Natural killer cell (primary cell): ENCODE measurements at regions not wholly inside any gene's neighbourhood (a gene's known extent, or its start where the extent isn't known, plus 50 kb on each side); places are given as distances from the start of the nearest gene placed in this dataset.

ENCODE experiments used
- ATAC-seq, 3 donors: fragments of 150-1000 bp in 2 of 3; fragments of 200-7000 bp in 1 of 3; cut with Tn5 transposase; 1 replicate in 1 of 3; 2 replicates in 2 of 3; pipeline ENCODE4 v1.10.0; 2021; ENCODE audit warnings: mild to moderate bottlenecking in 2 of 3, moderate library complexity in 2 of 3
- DNase-seq, 2 donors: peaks; one replicate each; pipeline versions ENCODE4 v3.0.0 to v3.0.0-alpha.2; 2013 to 2021; ENCODE audit warnings: mixed read lengths in 1 of 2
- H3K27ac ChIP-seq: one replicate; pipeline ENCODE4 v1.5.1; 2013; ENCODE audit warnings: mild to moderate bottlenecking, low read length
- H3K27me3 ChIP-seq: one replicate; pipeline ENCODE4 v1.6.1; 2013; ENCODE audit warnings: low read length; ENCODE audit not compliant: control insufficient read depth, insufficient read depth
- H3K36me3 ChIP-seq: one replicate; pipeline ENCODE4 v1.6.1; 2013; ENCODE audit warnings: low read length; ENCODE audit not compliant: control insufficient read depth, insufficient read depth
- H3K4me1 ChIP-seq: one replicate; pipeline ENCODE4 v1.6.1; 2013; ENCODE audit warnings: low read length; ENCODE audit not compliant: control insufficient read depth, insufficient read depth
- H3K4me3 ChIP-seq: one replicate; pipeline ENCODE4 v1.5.1; 2013; ENCODE audit warnings: low read length
- H3K9me3 ChIP-seq: one replicate; pipeline ENCODE4 v1.6.1; 2013; ENCODE audit warnings: low read length; ENCODE audit not compliant: control insufficient read depth, insufficient read depth
- H3K27ac Mint-ChIP-seq, 2 donors: one replicate each; pipeline ENCODE4 v1.8.0; 2022; ENCODE audit warnings: mild to moderate bottlenecking in 2 of 2, mixed read lengths in 2 of 2, moderate library complexity in 1 of 2
- H3K27me3 Mint-ChIP-seq, 2 donors: one replicate each; pipeline ENCODE4 v1.8.0; 2022; ENCODE audit warnings: low read depth in 2 of 2, mixed read lengths in 2 of 2
- H3K36me3 Mint-ChIP-seq: one replicate; pipeline ENCODE4 v1.8.0; 2022; ENCODE audit warnings: mixed read lengths
- H3K4me1 Mint-ChIP-seq, 2 donors: one replicate each; pipeline ENCODE4 v1.8.0; 2022; ENCODE audit warnings: mixed read lengths in 2 of 2
- H3K4me3 Mint-ChIP-seq: one replicate; pipeline ENCODE4 v1.8.0; 2022; ENCODE audit warnings: mild to moderate bottlenecking, moderate library complexity, mixed read lengths
- H3K9me3 Mint-ChIP-seq, 2 donors: one replicate each; pipeline ENCODE4 v1.8.0; 2022; ENCODE audit warnings: mixed read lengths in 2 of 2
- CTCF ChIP-seq: fragments of 200-600 bp; IDR thresholded peaks from one replicate; pipeline ENCODE4 v1.8.0; 2022; ENCODE audit warnings: antibody characterized with exemption
- WGBS: methylation state at CpG from one replicate; pipeline ENCODE4 v1.1.7; 2013; ENCODE audit warnings: missing lambda C conversion rate; ENCODE audit not compliant: insufficient coverage; 5-methylcytosine and 5-hydroxymethylcytosine counted together
- intact Hi-C: fragments of 100-400 bp; cut with micrococcal nuclease; formaldehyde crosslinking; loops from one replicate; pipeline ENCODE4 v1.14.2; 2022

DNA sequence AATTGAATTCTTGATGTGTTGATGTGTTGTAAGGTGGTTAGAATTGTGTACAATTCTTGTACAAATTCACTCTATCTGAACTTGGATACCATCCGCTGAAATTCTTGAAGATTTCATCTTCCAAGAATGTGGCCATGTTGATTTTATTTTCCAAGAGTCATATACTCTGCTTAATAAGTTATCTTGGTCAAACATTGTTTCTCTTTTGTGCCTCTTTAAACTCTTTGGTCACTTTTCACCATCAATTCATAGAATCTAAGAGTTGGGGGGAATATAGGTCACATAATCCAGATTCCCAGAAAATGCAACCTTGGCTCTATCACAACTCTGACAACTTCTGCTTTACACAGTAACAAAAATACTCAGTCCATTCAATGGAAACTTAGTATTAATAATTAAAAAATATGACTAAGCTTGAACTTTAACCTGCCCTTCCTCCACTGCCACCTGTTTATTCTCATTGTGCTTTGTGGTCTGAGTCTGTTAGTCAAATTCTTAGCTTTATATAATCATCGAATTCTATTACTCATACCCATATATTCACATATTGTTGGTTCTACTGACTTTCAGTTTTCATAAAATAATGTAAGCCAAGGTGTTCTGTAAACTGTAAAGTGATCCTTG is 373.2 kb downstream of the LMO7 start:
- Histone ChIP-seq H3K27ac (no peak overlapping the region), H3K4me3 (no peak overlapping the region), H3K36me3 (no peaks in the 10 kb centered on the region), H3K4me1 (no peaks in the 10 kb centered on the region), H3K27me3 (no peaks in the 10 kb centered on the region), H3K9me3 (no peaks in the 10 kb centered on the region)
- intact Hi-C loops: no loop called here
- H3K27me3 Mint-ChIP-seq: no peaks in the 10 kb centered on the region
- no peaks in the 10 kb centered on the region for H3K9me3 Mint-ChIP-seq
- H3K4me3 Mint-ChIP-seq: no peak overlapping the region
- DNase-seq: no peak
- H3K4me1 Mint-ChIP-seq: no peaks in the 10 kb centered on the region
- no peak for ATAC-seq
- no peaks in the 10 kb centered on the region for H3K36me3 Mint-ChIP-seq
- TF ChIP-seq CTCF: no peak
- 100% methylated on average over 1 of the region's 2 CpGs for WGBS
- H3K27ac Mint-ChIP-seq: no peak overlapping the region

GRCh38 chr13:76004416-76004815 is 368.3 kb downstream of the LMO7 start:
- no peak overlapping the region for H3K4me3 Mint-ChIP-seq
- H3K27ac Mint-ChIP-seq: no peak overlapping the region
- H3K9me3 Mint-ChIP-seq: no peaks in the 10 kb centered on the region
- H3K27me3 ChIP-seq: no peaks in the 10 kb centered on the region
- no peaks in the 10 kb centered on the region for H3K9me3 ChIP-seq
- no peak for TF ChIP-seq CTCF
- H3K36me3 Mint-ChIP-seq: no peaks in the 10 kb centered on the region
- no peaks in the 10 kb centered on the region for H3K27me3 Mint-ChIP-seq
- H3K4me1 Mint-ChIP-seq: peaks cover 8 to 9% of the 10 kb centered on the region in 2 donors
- H3K27ac ChIP-seq: no peak overlapping the region
- no peak for ATAC-seq
- DNase-seq: no peak
- intact Hi-C loops: no loop called here
- H3K36me3 ChIP-seq: no peaks in the 10 kb centered on the region
- no peaks in the 10 kb centered on the region for H3K4me1 ChIP-seq
- no CpG with 5 or more reads among the region's 2 CpGs for WGBS
- no peak overlapping the region for H3K4me3 ChIP-seq

DNA sequence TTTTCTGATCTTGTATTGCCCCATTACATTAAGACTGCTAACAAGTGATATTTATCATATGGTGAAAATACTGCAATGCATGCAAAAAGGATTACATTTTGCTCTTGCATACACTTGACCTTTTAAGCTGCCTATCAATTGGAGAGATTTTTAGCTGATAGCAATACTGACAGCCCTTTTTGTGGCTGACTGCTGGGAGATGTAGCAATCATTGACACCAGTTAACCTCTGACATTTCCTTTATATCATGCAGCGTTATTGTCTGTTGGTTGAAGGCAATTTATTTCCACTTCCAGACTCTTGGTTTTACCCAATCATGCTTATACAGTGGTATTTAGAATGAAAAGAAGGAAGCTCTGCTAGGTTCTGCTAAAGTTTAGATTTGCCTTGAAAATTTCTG is 364.0 kb downstream of the LMO7 start:
- no peak for TF ChIP-seq CTCF
- peak in 1 of 3 donors; percentile 36 for ATAC-seq
- H3K27ac ChIP-seq: no peak overlapping the region

GRCh38 chr13:75996582-75996981 is 360.5 kb downstream of the LMO7 start:
- intact Hi-C loops: no loop called here
- H3K27me3 ChIP-seq: no peaks in the 10 kb centered on the region
- H3K36me3 Mint-ChIP-seq: no peaks in the 10 kb centered on the region

More for the DNA sequence above, 364.0 kb downstream of the LMO7 start:
- H3K27me3 Mint-ChIP-seq: no peaks in the 10 kb centered on the region
- no CpG with 5 or more reads among the region's 1 CpG for WGBS
- no peak for DNase-seq
- H3K27ac Mint-ChIP-seq: no peak overlapping the region
- intact Hi-C loops: no loop called here
- no peaks in the 10 kb centered on the region for H3K36me3 ChIP-seq
- peaks cover 12 to 17% of the 10 kb centered on the region in 2 donors for H3K4me1 Mint-ChIP-seq
- H3K9me3 ChIP-seq: no peaks in the 10 kb centered on the region
- peaks cover 0 to 3% of the 10 kb centered on the region in 2 donors for H3K9me3 Mint-ChIP-seq
- no peaks in the 10 kb centered on the region for H3K27me3 ChIP-seq
- H3K36me3 Mint-ChIP-seq: no peaks in the 10 kb centered on the region
- no peak overlapping the region for H3K4me3 Mint-ChIP-seq
- H3K4me3 ChIP-seq: no peak overlapping the region
- no peaks in the 10 kb centered on the region for H3K4me1 ChIP-seq

More at GRCh38 chr13:75996582-75996981, 360.5 kb downstream of the LMO7 start:
- Mint-ChIP-seq H3K4me1 (peaks cover 19 to 34% of the 10 kb centered on the region in 2 donors), H3K9me3 (peaks cover 0 to 3% of the 10 kb centered on the region in 2 donors), H3K27me3 (no peaks in the 10 kb centered on the region), H3K27ac (no peak overlapping the region), H3K4me3 (no peak overlapping the region)
- DNase-seq: no peak
- H3K27ac ChIP-seq: no peak overlapping the region
- no peaks in the 10 kb centered on the region for H3K4me1 ChIP-seq
- H3K36me3 ChIP-seq: no peaks in the 10 kb centered on the region
- no peaks in the 10 kb centered on the region for H3K9me3 ChIP-seq
- no CpG with 5 or more reads among the region's 2 CpGs for WGBS
- H3K4me3 ChIP-seq: no peak overlapping the region
- TF ChIP-seq CTCF: no peak
- no peak for ATAC-seq
